ENCODE measurements at regions not wholly inside any gene's neighbourhood (a gene's known extent, or its start where the extent isn't known, plus 50 kb on each side); places are given as distances from the start of the nearest gene placed in this dataset.

DNA sequence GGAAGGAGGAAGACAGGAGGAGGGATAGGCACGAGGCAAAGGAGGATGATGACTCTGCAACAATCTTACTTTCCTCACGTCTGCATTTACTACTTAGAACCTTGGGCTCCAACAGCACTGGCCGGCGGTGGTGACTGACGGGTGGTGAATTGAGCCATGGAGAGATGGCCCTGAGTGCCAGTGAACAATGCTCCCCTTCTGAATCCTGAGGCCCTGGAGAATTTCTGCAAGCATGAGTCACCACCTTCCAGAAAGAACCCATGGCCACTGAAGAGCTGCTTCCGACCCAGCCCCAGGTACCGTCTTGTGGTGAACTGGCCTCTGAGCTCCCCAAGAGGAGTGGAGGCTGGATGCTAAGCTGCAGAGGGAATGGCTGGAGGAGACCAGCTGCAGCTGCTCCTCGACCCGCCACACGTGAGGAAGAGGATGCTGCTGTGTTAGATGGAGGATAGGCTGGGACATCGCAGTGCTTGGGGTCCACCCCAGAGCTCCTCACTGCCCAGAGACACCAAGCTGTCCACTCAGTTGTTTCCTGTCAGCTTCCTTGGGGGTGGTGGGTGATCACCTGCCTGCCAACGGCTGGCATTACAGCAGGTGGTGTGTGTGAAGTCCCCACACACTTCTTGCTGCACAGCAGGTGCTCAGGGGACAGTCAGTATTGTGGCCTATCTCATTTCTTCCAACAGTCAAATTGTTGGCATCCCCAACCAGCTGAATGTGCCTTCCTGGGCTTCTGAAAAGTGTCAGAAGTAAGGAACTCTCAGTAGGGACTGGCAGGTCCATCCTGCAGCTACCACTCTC is 186.5 kb upstream of the ID2 start:
- TF ChIP-seq, protein P1, sequence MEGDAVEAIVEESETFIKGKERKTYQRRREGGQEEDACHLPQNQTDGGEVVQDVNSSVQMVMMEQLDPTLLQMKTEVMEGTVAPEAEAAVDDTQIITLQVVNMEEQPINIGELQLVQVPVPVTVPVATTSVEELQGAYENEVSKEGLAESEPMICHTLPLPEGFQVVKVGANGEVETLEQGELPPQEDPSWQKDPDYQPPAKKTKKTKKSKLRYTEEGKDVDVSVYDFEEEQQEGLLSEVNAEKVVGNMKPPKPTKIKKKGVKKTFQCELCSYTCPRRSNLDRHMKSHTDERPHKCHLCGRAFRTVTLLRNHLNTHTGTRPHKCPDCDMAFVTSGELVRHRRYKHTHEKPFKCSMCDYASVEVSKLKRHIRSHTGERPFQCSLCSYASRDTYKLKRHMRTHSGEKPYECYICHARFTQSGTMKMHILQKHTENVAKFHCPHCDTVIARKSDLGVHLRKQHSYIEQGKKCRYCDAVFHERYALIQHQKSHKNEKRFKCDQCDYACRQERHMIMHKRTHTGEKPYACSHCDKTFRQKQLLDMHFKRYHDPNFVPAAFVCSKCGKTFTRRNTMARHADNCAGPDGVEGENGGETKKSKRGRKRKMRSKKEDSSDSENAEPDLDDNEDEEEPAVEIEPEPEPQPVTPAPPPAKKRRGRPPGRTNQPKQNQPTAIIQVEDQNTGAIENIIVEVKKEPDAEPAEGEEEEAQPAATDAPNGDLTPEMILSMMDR (IDR thresholded peaks at IDR 0.05 in 2 of 3, conservative IDR thresholded peaks at IDR 0.05 in 1 of 3; ENCODE audit: borderline replicate concordance in 1 of 3, insufficient read depth in 1 of 3, low read depth in 2 of 3, low read length in 2 of 3), result no peak
- TF ChIP-seq POLR2A (IDR thresholded peaks at IDR 0.05; ENCODE audit: borderline replicate concordance, extremely low read depth, insufficient read depth, insufficient read length) (no peak), ZFX (IDR thresholded peaks at IDR 0.05) (no peak)
